Fibroblast of mammary gland (primary cell): ENCODE measurements at regions not wholly inside any gene's neighbourhood (a gene's known extent, or its start where the extent isn't known, plus 50 kb on each side); places are given as distances from the start of the nearest gene placed in this dataset.

Source experiments
- DNase-seq: peaks from one replicate; pipeline ENCODE4 v3.0.0-alpha.2; 2010; ENCODE audit warnings: low read depth
- H3K4me3 ChIP-seq: 2 replicates; pipeline ENCODE4 v1.5.1; 2011; ENCODE audit warnings: low read depth, mild to moderate bottlenecking, low read length, moderate library complexity; ENCODE audit not compliant: control insufficient read depth
- CTCF ChIP-seq: conservative IDR thresholded peaks from 2 replicates; pipeline ENCODE4 v1.5.1; 2011; ENCODE audit warnings: low read depth, low read length, inconsistent platforms; ENCODE audit not compliant: control insufficient read depth, insufficient read depth

DNA sequence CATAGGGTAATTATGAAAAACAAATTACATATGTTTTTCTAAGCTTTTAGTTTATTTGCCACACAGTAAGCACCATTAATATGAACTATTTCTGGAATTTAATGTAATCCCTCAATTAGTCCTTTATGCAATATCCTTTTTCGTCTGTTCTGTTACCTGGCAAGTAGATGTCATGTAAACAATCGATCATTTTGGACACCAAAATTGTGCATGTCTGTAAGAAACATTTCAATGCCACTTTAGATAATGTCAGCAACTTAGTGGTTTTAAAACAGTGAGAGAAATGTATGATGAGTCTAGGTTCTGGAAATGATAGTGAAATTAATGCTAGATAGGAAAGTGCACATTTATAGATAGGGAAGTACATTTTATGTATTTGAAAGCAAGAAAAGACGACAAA is 986.6 kb downstream of the ZPLD1 start:
- H3K4me3 ChIP-seq, result no peak overlapping the region
- DNase-seq, result no peak
- TF ChIP-seq CTCF, result no peak

- TF ChIP-seq CTCF, result no peak
- H3K4me3 ChIP-seq, result no peak overlapping the region
- no peak for DNase-seq
Observed at GRCh38 chr3:103437883-103438282, 1003.1 kb downstream of the ZPLD1 start.

- no peak for DNase-seq
- no peak for TF ChIP-seq CTCF
- H3K4me3 ChIP-seq, result no peak overlapping the region
Observed at GRCh38 chr3:103440539-103441203, 1005.9 kb downstream of the ZPLD1 start.

- DNase-seq, result no peak
- no peak for TF ChIP-seq CTCF
- H3K4me3 ChIP-seq, result no peak overlapping the region
Observed at GRCh38 chr3:103446953-103447629, 1012.3 kb downstream of the ZPLD1 start.

- DNase-seq, result no peak
- no peak overlapping the region for H3K4me3 ChIP-seq
- no peak for TF ChIP-seq CTCF
Observed at GRCh38 chr3:103453152-103453551, 1018.3 kb downstream of the ZPLD1 start.

- H3K4me3 ChIP-seq, result no peak overlapping the region
- TF ChIP-seq CTCF, result no peak
- DNase-seq, result no peak
Observed at GRCh38 chr3:103459815-103460214, 1025.0 kb downstream of the ZPLD1 start.
